Right atrium auricular region (tissue), 2 donors: ENCODE measurements at regions not wholly inside any gene's neighbourhood (a gene's known extent, or its start where the extent isn't known, plus 50 kb on each side); places are given as distances from the start of the nearest gene placed in this dataset.

Experiments used
- DNase-seq: peaks from one replicate; pipeline ENCODE4 v3.0.0-alpha.2; 2019; ENCODE audit warnings: low spot score
- H3K27ac ChIP-seq, 2 donors: fragments of 200-600 bp; sonication (generic); 1 replicate in 1 of 2; 2 replicates in 1 of 2; pipeline ENCODE4 v1.5.1; 2016 to 2019
- H3K27me3 ChIP-seq, 2 donors: fragments of 200-600 bp; sonication (generic); one replicate each; pipeline versions ENCODE4 v1.5.1 to v1.6.0; 2017 to 2019
- H3K36me3 ChIP-seq: fragments of 200-600 bp; sonication (generic); one replicate; pipeline ENCODE4 v1.5.1; 2016
- H3K4me1 ChIP-seq, 2 donors: fragments of 200-600 bp; sonication (generic); one replicate each; pipeline versions ENCODE4 v1.5.1 to v1.6.0; 2017 to 2019
- H3K4me3 ChIP-seq, 2 donors: fragments of 200-600 bp; sonication (generic); 1 replicate in 1 of 2; 2 replicates in 1 of 2; pipeline ENCODE4 v1.5.1; 2017 to 2019; ENCODE audit warnings: mild to moderate bottlenecking in 1 of 2, moderate library complexity in 1 of 2
- H3K9me3 ChIP-seq, 2 donors: fragments of 200-600 bp; sonication (generic); one replicate each; pipeline ENCODE4 v1.5.1; 2019
- TF ChIP-seq, protein P1 (sequence below), 2 donors: fragments of 200-600 bp; sonication (generic); IDR thresholded peaks; one replicate each; pipeline ENCODE4 v1.5.1; 2019; ENCODE audit warnings: antibody characterized with exemption in 2 of 2

DNA sequence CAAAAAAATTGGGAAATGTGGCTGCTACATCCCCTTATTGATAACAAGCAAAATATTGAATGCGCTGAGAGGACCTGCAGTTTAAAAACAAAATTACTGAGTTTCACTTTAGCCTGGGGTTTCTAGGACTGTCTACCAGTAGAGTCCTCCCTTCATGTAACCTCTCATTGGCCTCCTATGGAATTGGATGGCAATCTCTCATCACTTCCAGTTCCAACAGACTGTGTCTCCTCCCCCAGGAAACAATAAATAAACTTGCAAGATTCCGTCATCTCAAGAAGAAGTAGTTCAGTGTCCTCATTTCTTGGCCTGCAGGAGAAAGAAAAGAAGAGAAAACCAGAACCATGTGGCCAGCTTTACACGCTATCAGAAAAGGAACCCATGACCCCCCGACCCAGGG is 123.8 kb downstream of the TLE3 start:
- TF ChIP-seq, protein P1, sequence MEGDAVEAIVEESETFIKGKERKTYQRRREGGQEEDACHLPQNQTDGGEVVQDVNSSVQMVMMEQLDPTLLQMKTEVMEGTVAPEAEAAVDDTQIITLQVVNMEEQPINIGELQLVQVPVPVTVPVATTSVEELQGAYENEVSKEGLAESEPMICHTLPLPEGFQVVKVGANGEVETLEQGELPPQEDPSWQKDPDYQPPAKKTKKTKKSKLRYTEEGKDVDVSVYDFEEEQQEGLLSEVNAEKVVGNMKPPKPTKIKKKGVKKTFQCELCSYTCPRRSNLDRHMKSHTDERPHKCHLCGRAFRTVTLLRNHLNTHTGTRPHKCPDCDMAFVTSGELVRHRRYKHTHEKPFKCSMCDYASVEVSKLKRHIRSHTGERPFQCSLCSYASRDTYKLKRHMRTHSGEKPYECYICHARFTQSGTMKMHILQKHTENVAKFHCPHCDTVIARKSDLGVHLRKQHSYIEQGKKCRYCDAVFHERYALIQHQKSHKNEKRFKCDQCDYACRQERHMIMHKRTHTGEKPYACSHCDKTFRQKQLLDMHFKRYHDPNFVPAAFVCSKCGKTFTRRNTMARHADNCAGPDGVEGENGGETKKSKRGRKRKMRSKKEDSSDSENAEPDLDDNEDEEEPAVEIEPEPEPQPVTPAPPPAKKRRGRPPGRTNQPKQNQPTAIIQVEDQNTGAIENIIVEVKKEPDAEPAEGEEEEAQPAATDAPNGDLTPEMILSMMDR (IDR thresholded peaks at IDR 0.05), result no peak
- DNase-seq, result no peak
- H3K9me3 ChIP-seq, result no peaks in the 10 kb centered on the region

DNA sequence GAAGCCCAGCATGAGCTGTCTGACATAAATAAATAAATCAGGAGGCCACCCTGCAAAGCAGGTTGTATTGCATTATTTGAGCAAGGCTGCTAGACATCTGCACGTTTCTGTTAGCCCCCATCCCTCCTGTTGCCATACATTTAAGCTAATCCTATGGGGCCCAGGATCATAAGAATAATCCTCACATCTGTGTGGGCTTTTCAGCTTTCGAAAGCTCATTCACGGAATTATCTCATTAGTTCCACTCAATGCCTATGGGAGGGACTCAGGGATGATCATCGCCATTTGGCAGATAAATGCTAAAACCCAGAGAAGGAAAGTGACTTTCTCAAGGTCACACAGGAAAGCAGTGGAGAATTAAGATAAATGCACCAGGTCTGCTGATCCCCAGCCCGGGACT is 123.4 kb downstream of the TLE3 start:
- TF ChIP-seq, protein P1 (IDR thresholded peaks at IDR 0.05), result no peak
- Histone ChIP-seq H3K36me3 (no peaks in the 10 kb centered on the region), H3K4me3 (no peak overlapping the region), H3K9me3 (no peaks in the 10 kb centered on the region), H3K27ac (no peak overlapping the region), H3K27me3 (no peaks in the 10 kb centered on the region), H3K4me1 (no peaks in the 10 kb centered on the region)
- no peak for DNase-seq

More for the DNA sequence above, 123.8 kb downstream of the TLE3 start:
- Histone ChIP-seq H3K36me3 (no peaks in the 10 kb centered on the region), H3K27ac (no peak overlapping the region), H3K27me3 (no peaks in the 10 kb centered on the region), H3K4me3 (no peak overlapping the region), H3K4me1 (no peaks in the 10 kb centered on the region)

DNA sequence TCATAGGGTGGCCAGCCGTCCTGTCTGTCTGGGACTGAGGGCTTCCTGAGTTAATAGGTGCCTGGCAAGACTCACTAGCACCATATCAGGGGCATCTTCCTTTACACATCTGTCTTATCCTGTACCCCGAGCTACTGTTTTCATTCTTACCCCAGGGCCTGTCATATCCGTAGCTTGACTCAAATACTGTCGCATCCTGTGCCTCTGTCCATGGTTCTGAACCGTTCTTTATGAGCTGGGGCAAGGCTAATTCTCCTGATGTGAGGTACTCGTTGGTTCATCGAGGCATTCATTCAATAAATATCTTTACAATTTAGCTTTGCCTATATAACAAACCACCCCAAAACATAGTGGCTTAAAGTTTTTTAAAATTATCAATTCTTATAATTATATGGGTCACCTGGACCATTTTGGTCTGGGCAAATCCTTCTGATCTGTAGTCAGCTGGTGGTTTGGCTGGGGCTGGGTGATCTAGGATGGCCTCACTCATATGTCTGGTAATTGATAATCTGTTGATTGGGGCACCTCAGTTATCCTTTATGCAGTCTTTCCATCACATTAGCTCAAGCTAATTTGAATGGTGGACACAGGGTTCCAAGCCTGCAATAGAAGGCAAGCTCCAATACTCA is 121.2 kb downstream of the TLE3 start:
- Histone ChIP-seq H3K27ac (no peak overlapping the region), H3K4me1 (no peaks in the 10 kb centered on the region), H3K9me3 (no peaks in the 10 kb centered on the region), H3K36me3 (no peaks in the 10 kb centered on the region), H3K4me3 (no peak overlapping the region), H3K27me3 (no peaks in the 10 kb centered on the region)
- no peak for DNase-seq
- TF ChIP-seq, protein P1 (IDR thresholded peaks at IDR 0.05), result no peak

DNA sequence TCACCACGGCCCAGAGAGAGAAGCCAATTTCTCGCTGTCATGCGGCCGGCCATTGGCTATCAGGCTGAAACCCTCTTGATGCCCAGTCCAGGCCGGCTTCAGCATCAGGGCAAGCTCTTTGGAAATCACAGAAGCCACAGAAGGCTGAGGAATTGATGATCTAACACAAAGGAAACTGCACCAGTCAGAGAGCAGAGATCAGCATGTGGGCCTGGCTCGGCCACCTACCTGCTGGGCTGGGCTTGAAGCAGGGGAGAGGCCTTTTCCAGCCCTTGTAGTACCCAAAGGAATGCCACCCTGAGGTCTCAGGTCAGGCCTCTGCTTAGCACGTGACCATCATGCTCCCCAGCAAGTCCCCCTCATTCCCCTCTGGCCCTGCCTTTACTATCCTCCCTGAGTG is 119.1 kb downstream of the TLE3 start:
- H3K9me3 ChIP-seq, result no peaks in the 10 kb centered on the region
- H3K27ac ChIP-seq, result no peak overlapping the region
- TF ChIP-seq, protein P1 (IDR thresholded peaks at IDR 0.05), result no peak
- H3K36me3 ChIP-seq, result no peaks in the 10 kb centered on the region
- no peaks in the 10 kb centered on the region for H3K27me3 ChIP-seq
- no peak for DNase-seq
- H3K4me3 ChIP-seq, result no peak overlapping the region
- no peaks in the 10 kb centered on the region for H3K4me1 ChIP-seq

DNA sequence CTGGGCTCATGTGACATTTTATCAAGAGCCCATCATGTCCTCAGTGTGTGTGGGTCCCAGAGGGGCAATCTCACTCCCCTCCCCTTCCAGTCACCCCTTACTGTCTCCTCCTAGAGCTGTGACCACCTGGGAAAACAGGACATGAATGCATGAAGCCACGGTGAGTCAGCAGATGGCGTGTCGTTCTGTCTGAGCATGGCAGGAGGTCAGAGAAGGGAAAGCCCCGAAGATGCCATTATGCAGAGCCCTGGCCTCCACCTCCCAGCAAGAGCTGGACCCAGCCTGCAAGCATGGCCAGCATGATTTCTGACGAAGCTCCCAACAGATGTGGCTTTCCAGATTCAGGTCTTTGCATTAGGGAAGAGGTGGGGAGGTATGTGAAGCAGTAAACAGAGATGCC is 118.5 kb downstream of the TLE3 start:
- Histone ChIP-seq H3K27me3 (no peaks in the 10 kb centered on the region), H3K9me3 (no peaks in the 10 kb centered on the region), H3K4me3 (no peak overlapping the region), H3K36me3 (no peaks in the 10 kb centered on the region), H3K27ac (no peak overlapping the region), H3K4me1 (no peaks in the 10 kb centered on the region)
- TF ChIP-seq, protein P1 (IDR thresholded peaks at IDR 0.05), result no peak
- no peak for DNase-seq

DNA sequence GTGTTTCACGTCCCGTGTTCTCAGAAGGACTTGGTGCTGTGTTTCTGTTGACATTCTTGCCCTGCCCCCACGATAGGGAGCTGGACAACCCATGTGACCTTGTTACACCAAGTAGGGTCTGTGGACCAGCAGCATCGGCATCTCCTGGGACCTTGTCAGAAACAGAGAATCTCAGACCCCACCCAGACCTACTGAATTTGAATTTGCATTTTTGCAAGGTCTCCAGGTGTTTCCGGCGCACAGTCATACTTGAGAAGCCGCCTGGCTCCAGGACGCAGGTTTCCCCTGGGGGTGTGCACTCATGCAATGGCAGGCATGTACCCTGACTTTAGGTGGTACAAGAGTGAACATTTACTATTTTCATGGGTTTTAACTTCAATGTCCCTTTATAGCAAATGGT is 117.9 kb downstream of the TLE3 start:
- no peaks in the 10 kb centered on the region for H3K9me3 ChIP-seq
- H3K27ac ChIP-seq, result no peak overlapping the region
- DNase-seq, result no peak
- no peak overlapping the region for H3K4me3 ChIP-seq
- TF ChIP-seq, protein P1 (IDR thresholded peaks at IDR 0.05), result no peak
- H3K36me3 ChIP-seq, result no peaks in the 10 kb centered on the region
- no peaks in the 10 kb centered on the region for H3K4me1 ChIP-seq
- no peaks in the 10 kb centered on the region for H3K27me3 ChIP-seq
